ENCODE measurements at regions not wholly inside any gene's neighbourhood (a gene's known extent, or its start where the extent isn't known, plus 50 kb on each side); places are given as distances from the start of the nearest gene placed in this dataset.
A peak's percentile ranks its signal among the peaks of the same experiment; 100 is the strongest.

DNA sequence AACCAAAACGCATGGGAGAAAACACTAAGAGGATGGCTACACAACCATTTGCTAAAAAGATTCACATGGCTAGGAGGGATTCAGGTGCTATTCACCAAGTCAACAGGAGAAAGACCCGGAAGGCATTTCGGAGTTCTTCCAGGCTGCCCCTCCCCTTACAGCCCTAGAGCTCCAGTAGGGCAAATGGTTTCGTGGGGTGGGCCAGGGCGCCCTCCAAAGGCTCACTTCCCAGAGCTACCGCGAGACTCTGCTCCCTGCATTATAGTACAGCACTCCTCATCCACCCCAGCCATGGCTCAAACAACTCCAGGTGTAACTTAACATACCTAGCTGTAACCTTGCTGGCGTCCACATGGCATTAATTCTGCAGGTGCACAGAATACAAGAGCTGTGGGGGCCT is 179.7 kb downstream of the SLC39A8 start:
- no peak for DNase-seq (ENCODE audit: low read depth in 2 of 2)
- H2AFZ ChIP-seq (ENCODE audit: low read length) = no peak overlapping the region
- H3K4me1 ChIP-seq (ENCODE audit: control insufficient read depth, extremely low read depth, insufficient read depth, low read length) = no peaks in the 10 kb centered on the region
- H3K4me2 ChIP-seq (ENCODE audit: extremely low read depth, insufficient read depth, low read length) = no peak overlapping the region
- no peaks in the 10 kb centered on the region for H3K9me3 ChIP-seq (ENCODE audit: control insufficient read depth, insufficient read depth, low read depth, low read length)
- no peak overlapping the region for H3K27ac ChIP-seq (ENCODE audit: insufficient read depth, low read length)
- H3K4me3 ChIP-seq (replicated peaks in 1 of 4; ENCODE audit: control extremely low read depth in 1 of 4, insufficient read depth in 1 of 4, low read depth in 3 of 4, low read length in 4 of 4) = no peak overlapping the region
- H3K9ac ChIP-seq (ENCODE audit: insufficient read depth, low read length) = no peak overlapping the region
- H3K79me2 ChIP-seq (ENCODE audit: control insufficient read depth, insufficient read depth, low read length) = no peaks in the 10 kb centered on the region
- no peaks in the 10 kb centered on the region for H3K27me3 ChIP-seq (ENCODE audit: control insufficient read depth, insufficient read depth, low read length)
- H3K36me3 ChIP-seq (ENCODE audit: control insufficient read depth, insufficient read depth, low read length) = no peaks in the 10 kb centered on the region
- no peaks in the 10 kb centered on the region for H4K20me1 ChIP-seq (ENCODE audit: control insufficient read depth, extremely low read depth, insufficient read depth, low read length)
- no peak for TF ChIP-seq EZH2 (IDR thresholded peaks at IDR 0.05; ENCODE audit: low read length, missing control alignments)
- TF ChIP-seq, protein P1, sequence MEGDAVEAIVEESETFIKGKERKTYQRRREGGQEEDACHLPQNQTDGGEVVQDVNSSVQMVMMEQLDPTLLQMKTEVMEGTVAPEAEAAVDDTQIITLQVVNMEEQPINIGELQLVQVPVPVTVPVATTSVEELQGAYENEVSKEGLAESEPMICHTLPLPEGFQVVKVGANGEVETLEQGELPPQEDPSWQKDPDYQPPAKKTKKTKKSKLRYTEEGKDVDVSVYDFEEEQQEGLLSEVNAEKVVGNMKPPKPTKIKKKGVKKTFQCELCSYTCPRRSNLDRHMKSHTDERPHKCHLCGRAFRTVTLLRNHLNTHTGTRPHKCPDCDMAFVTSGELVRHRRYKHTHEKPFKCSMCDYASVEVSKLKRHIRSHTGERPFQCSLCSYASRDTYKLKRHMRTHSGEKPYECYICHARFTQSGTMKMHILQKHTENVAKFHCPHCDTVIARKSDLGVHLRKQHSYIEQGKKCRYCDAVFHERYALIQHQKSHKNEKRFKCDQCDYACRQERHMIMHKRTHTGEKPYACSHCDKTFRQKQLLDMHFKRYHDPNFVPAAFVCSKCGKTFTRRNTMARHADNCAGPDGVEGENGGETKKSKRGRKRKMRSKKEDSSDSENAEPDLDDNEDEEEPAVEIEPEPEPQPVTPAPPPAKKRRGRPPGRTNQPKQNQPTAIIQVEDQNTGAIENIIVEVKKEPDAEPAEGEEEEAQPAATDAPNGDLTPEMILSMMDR (conservative IDR thresholded peaks at IDR 0.05 in 1 of 2, IDR thresholded peaks at IDR 0.05 in 1 of 2; ENCODE audit: low read depth in 1 of 2, low read length in 2 of 2) = no peak

DNA sequence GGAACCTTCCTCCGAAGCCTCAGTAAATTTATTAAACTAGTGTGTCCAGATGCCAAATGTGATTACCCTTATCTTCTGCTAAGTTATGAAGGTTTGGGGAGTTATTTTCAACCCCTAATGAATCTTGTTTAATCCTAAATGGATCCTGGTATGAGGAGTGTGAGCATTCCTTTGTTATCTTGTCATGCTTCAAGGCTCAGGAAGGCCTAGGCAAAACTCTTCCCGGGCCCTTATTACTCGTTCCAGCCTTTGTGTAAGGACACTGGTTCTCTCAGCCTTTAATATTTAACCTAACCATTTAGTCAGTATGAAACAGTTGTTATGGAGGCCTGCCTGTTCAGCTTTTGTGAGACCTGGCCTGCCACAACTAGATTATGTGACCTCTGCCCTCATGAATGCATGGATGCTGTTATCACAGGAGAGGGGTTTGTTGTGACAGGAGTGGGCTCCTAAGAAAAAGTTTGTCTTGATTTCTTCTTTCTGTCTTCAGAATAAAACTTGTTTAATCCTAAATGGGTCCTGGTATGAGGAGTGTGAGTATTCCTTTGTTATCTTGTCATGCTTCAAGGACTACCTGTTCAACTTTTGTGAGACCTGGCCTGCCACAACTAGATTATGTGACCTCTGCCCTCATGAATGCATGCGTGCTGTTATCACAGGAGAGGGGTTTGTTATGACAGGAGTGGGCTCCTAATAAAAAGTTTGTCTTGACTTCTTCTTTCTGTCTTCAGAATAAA is 181.7 kb downstream of the SLC39A8 start:
- Histone ChIP-seq H3K27ac (ENCODE audit: insufficient read depth, low read length) (no peak overlapping the region), H3K27me3 (ENCODE audit: control insufficient read depth, insufficient read depth, low read length) (no peaks in the 10 kb centered on the region), H2AFZ (ENCODE audit: low read length) (no peak overlapping the region), H3K4me1 (ENCODE audit: control insufficient read depth, extremely low read depth, insufficient read depth, low read length) (no peaks in the 10 kb centered on the region), H3K36me3 (ENCODE audit: control insufficient read depth, insufficient read depth, low read length) (no peaks in the 10 kb centered on the region), H3K9me3 (ENCODE audit: control insufficient read depth, insufficient read depth, low read depth, low read length) (no peaks in the 10 kb centered on the region), H4K20me1 (ENCODE audit: control insufficient read depth, extremely low read depth, insufficient read depth, low read length) (no peaks in the 10 kb centered on the region), H3K4me3 (replicated peaks in 1 of 4; ENCODE audit: control extremely low read depth in 1 of 4, insufficient read depth in 1 of 4, low read depth in 3 of 4, low read length in 4 of 4) (no peak overlapping the region), H3K9ac (ENCODE audit: insufficient read depth, low read length) (no peak overlapping the region), H3K79me2 (ENCODE audit: control insufficient read depth, insufficient read depth, low read length) (no peaks in the 10 kb centered on the region), H3K4me2 (ENCODE audit: extremely low read depth, insufficient read depth, low read length) (no peak overlapping the region)
- TF ChIP-seq, protein P1 (conservative IDR thresholded peaks at IDR 0.05 in 1 of 2, IDR thresholded peaks at IDR 0.05 in 1 of 2; ENCODE audit: low read depth in 1 of 2, low read length in 2 of 2) = no peak
- no peak for TF ChIP-seq EZH2 (IDR thresholded peaks at IDR 0.05; ENCODE audit: low read length, missing control alignments)
- peak in 1 of 2 donors; percentile 30 for DNase-seq (ENCODE audit: low read depth in 2 of 2)

DNA sequence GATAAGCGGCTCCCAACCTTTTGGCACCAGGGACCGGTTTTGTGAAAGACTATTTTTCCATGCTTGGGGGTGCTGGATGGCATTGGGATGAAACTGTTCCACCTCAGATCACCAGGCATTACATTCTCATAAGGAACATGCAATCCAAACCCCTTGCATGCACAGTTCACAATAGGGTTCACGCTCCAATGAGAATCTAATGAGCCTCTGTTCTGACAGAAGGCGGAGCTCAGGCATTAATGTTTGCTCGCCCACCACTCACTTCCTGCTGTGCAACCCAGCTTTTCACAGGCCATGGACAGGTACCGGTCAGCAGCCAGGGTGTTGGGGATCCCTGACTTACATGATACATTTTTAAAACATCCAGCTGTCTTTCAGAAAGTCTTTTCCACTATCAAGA is 187.3 kb downstream of the SLC39A8 start:
- TF ChIP-seq, protein P1 (conservative IDR thresholded peaks at IDR 0.05 in 1 of 2, IDR thresholded peaks at IDR 0.05 in 1 of 2; ENCODE audit: low read depth in 1 of 2, low read length in 2 of 2) = no peak
- no peak for TF ChIP-seq EZH2 (IDR thresholded peaks at IDR 0.05; ENCODE audit: low read length, missing control alignments)
- no peak overlapping the region for H3K27ac ChIP-seq (ENCODE audit: insufficient read depth, low read length)

More for the DNA sequence above, 187.3 kb downstream of the SLC39A8 start:
- Histone ChIP-seq H3K4me3 (replicated peaks in 1 of 4; ENCODE audit: control extremely low read depth in 1 of 4, insufficient read depth in 1 of 4, low read depth in 3 of 4, low read length in 4 of 4) (no peak overlapping the region), H4K20me1 (ENCODE audit: control insufficient read depth, extremely low read depth, insufficient read depth, low read length) (no peaks in the 10 kb centered on the region), H3K4me1 (ENCODE audit: control insufficient read depth, extremely low read depth, insufficient read depth, low read length) (no peaks in the 10 kb centered on the region), H2AFZ (ENCODE audit: low read length) (no peak overlapping the region), H3K9ac (ENCODE audit: insufficient read depth, low read length) (no peak overlapping the region), H3K36me3 (ENCODE audit: control insufficient read depth, insufficient read depth, low read length) (no peaks in the 10 kb centered on the region), H3K79me2 (ENCODE audit: control insufficient read depth, insufficient read depth, low read length) (no peaks in the 10 kb centered on the region), H3K4me2 (ENCODE audit: extremely low read depth, insufficient read depth, low read length) (no peak overlapping the region), H3K9me3 (ENCODE audit: control insufficient read depth, insufficient read depth, low read depth, low read length) (no peaks in the 10 kb centered on the region), H3K27me3 (ENCODE audit: control insufficient read depth, insufficient read depth, low read length) (no peaks in the 10 kb centered on the region)
- DNase-seq (ENCODE audit: low read depth in 2 of 2) = no peak
